ENCODE measurements at regions not wholly inside any gene's neighbourhood (a gene's known extent, or its start where the extent isn't known, plus 50 kb on each side); places are given as distances from the start of the nearest gene placed in this dataset.

DNA sequence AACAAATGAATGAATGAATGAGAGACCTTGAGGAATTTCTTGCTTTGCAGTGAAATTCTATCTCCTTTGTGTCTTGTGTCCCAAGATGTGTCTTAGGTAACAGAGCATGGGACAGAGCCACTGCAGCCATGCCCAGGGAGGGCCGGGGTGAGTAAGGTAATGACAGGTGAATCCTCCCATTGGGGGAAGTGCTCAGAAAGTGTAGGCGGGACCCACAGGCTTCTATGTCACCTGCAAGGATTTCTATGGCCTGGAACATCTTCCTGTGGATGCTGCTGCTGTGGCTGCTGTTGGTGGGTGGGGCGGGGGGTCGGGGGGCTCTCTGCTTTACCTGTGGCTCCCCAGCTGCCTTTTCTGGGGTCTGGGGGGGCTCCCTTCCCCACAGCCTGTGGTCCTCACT lies 133.6 kb upstream of the IER5L start:
- no peaks in the 10 kb centered on the region for H3K36me3 ChIP-seq
- intact Hi-C loops (cut with DNase I; ENCODE audit: low total_unique reads): no loop called here
- H3K4me3 ChIP-seq: no peak overlapping the region
- DNase-seq: peak in 1 of 2 donors; percentile 5
- no peak for ATAC-seq
- no peak overlapping the region for H3K27ac ChIP-seq
- H3K9me3 ChIP-seq: no peaks in the 10 kb centered on the region
- H3K4me1 ChIP-seq: peaks cover 10 to 13% of the 10 kb centered on the region in 2 donors
- in situ Hi-C loops (cut with MboI; ENCODE audit: low sequenced_read_pairs in 4 of 4): no loop called here
- TF ChIP-seq, protein P1, sequence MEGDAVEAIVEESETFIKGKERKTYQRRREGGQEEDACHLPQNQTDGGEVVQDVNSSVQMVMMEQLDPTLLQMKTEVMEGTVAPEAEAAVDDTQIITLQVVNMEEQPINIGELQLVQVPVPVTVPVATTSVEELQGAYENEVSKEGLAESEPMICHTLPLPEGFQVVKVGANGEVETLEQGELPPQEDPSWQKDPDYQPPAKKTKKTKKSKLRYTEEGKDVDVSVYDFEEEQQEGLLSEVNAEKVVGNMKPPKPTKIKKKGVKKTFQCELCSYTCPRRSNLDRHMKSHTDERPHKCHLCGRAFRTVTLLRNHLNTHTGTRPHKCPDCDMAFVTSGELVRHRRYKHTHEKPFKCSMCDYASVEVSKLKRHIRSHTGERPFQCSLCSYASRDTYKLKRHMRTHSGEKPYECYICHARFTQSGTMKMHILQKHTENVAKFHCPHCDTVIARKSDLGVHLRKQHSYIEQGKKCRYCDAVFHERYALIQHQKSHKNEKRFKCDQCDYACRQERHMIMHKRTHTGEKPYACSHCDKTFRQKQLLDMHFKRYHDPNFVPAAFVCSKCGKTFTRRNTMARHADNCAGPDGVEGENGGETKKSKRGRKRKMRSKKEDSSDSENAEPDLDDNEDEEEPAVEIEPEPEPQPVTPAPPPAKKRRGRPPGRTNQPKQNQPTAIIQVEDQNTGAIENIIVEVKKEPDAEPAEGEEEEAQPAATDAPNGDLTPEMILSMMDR (IDR thresholded peaks at IDR 0.05 in 4 of 5, conservative IDR thresholded peaks at IDR 0.05 in 1 of 5): no peak
- no peak for TF ChIP-seq POLR2A (IDR thresholded peaks at IDR 0.05)
- no peaks in the 10 kb centered on the region for H3K27me3 ChIP-seq

GRCh38 chr9:129310666-129311350 lies 132.7 kb upstream of the IER5L start:
- no peak for DNase-seq
- Histone ChIP-seq H3K27ac (no peak overlapping the region), H3K4me1 (peaks cover 2 to 5% of the 10 kb centered on the region in 2 donors), H3K4me3 (no peak overlapping the region), H3K36me3 (no peaks in the 10 kb centered on the region), H3K9me3 (no peaks in the 10 kb centered on the region), H3K27me3 (no peaks in the 10 kb centered on the region)
- intact Hi-C loops (cut with DNase I; ENCODE audit: low total_unique reads) (no loop called here), in situ Hi-C loops (cut with MboI; ENCODE audit: low sequenced_read_pairs in 4 of 4) (no loop called here)
- ATAC-seq: no peak
- TF ChIP-seq, protein P1 (IDR thresholded peaks at IDR 0.05 in 4 of 5, conservative IDR thresholded peaks at IDR 0.05 in 1 of 5): no peak
- TF ChIP-seq POLR2A (IDR thresholded peaks at IDR 0.05): no peak

DNA sequence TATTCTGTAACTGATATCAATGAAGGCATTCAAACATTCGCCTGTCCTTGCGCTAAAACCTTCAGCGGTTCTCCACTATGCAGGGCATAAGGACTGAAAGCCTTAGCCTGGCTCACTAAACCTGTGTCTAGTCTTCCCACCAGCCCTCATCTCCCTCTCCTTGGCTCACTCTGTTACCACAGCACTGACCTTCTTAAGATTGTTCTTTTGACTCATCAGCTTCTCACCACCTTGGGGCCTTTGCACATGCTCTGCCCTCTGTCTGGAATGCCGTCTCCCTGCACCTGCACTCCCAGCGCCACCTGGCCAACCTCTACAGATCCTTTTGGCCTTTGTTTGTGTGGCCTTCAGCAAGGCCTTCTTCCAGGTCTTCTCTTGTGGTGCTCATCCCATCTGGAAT lies 131.8 kb upstream of the IER5L start:
- DNase-seq: peak in 1 of 2 donors; percentile 2
- Histone ChIP-seq H3K9me3 (no peaks in the 10 kb centered on the region), H3K4me3 (no peak overlapping the region), H3K4me1 (no peaks in the 10 kb centered on the region), H3K27me3 (no peaks in the 10 kb centered on the region), H3K36me3 (no peaks in the 10 kb centered on the region), H3K27ac (no peak overlapping the region)
- TF ChIP-seq POLR2A (IDR thresholded peaks at IDR 0.05): no peak
- TF ChIP-seq, protein P1 (IDR thresholded peaks at IDR 0.05 in 4 of 5, conservative IDR thresholded peaks at IDR 0.05 in 1 of 5): no peak
- in situ Hi-C loops (cut with MboI; ENCODE audit: low sequenced_read_pairs in 4 of 4) (no loop called here), intact Hi-C loops (cut with DNase I; ENCODE audit: low total_unique reads) (no loop called here)
- no peak for ATAC-seq

- in situ Hi-C loops (cut with MboI; ENCODE audit: low sequenced_read_pairs in 4 of 4): no loop called here
- Histone ChIP-seq H3K27ac (peak overlapping the region in 1 of 4 donors; percentile 43), H3K27me3 (no peaks in the 10 kb centered on the region), H3K4me3 (no peak overlapping the region), H3K36me3 (no peaks in the 10 kb centered on the region), H3K4me1 (no peaks in the 10 kb centered on the region), H3K9me3 (no peaks in the 10 kb centered on the region)
- peak in 1 of 2 donors; percentile 19 for ATAC-seq
- intact Hi-C loops (cut with DNase I; ENCODE audit: low total_unique reads): no loop called here
- DNase-seq: peak in 1 of 2 donors; percentile 6
- no peak for TF ChIP-seq POLR2A (IDR thresholded peaks at IDR 0.05)
- TF ChIP-seq, protein P1 (IDR thresholded peaks at IDR 0.05 in 4 of 5, conservative IDR thresholded peaks at IDR 0.05 in 1 of 5): no peak
Observed at GRCh38 chr9:129309041-129309430, 131.0 kb upstream of the IER5L start.
